Heart left ventricle (tissue), 13 donors: ENCODE measurements at regions not wholly inside any gene's neighbourhood (a gene's known extent, or its start where the extent isn't known, plus 50 kb on each side); places are given as distances from the start of the nearest gene placed in this dataset.

Experiments
- CTCF ChIP-seq, 12 donors: fragments of 200-600 bp; sonication (generic) in 4 of 12; IDR thresholded peaks; one replicate each; pipeline versions ENCODE4 v1.5.0 to v1.8.0; 2018 to 2022; ENCODE audit warnings: antibody characterized with exemption in 12 of 12, mild to moderate bottlenecking in 5 of 12
- POLR2A ChIP-seq, 2 donors: fragments of 450-650 bp; IDR thresholded peaks; one replicate each; pipeline ENCODE4 v1.6.1; 2017; ENCODE audit warnings: antibody characterized with exemption in 2 of 2, mild to moderate bottlenecking in 2 of 2, moderate library complexity in 2 of 2
- donor health status: ischemic (EF 13 %, LVEDD 7.1; RV severe dilation, severe dysfunction).
- donor health status: DM: no; HTN: yes; CAD: no.
- donor health status: DM: no; HTN: no; CAD: no.
- donor health status: ischemic (EF 25% LVEDD 6.9; RV normal size, moderate dysfunction).
- donor health status: ischemic (EF 25% LVEDD 5.7; RV mildly dilated, moderate dysfunction).
- donor health status: ischemic (EF 35%, LVEDD 5.7; RV mildly dilated, moderate dysfunction).
- donor health status: nonischemic (EF 11% LVEDD 7.7; RV severe dilation, severe dysfunction).
- donor health status: DM: yes; HTN: yes; CAD: no.
- donor health status: PGD.
- donor health status: ischemic (EF 29% LVEDD 5.4; RV normal size, mild dysfunction).
- donor health status: nonischemic (EF 23%, LVEDD 6.1; RV moderate dilation, normal function).

DNA sequence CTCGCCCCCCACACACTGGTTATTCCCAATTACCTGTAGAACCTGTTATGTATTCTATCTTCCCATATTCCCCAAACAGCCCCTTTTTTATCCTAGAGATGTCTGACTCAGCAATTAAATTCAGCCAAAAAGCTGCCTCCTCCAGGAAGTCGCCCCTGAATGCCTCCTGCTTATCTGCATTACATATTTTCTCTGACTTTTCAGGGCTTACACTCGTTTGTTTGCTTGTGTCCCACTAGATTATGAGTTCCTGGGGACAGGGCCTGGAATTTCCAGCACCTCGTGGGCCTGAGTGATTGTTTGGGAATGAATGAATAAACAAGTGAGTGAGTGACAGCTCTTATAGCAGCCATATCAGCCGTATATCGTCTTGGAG is 99.3 kb upstream of the RFLNA start:
- TF ChIP-seq POLR2A (IDR thresholded peaks at IDR 0.05) (no peak), CTCF (IDR thresholded peaks at IDR 0.05) (no peak)
